ENCODE measurements at regions not wholly inside any gene's neighbourhood (a gene's known extent, or its start where the extent isn't known, plus 50 kb on each side); places are given as distances from the start of the nearest gene placed in this dataset.

GRCh38 chr1:232211149-232211548, 418.8 kb downstream of the SIPA1L2 start:
- CTCF ChIA-PET, result no interaction called here
- H3K27me3 Mint-ChIP-seq, result peaks cover 4% of the 10 kb centered on the region
- no peak for ATAC-seq (ENCODE audit: poor library complexity)

GRCh38 chr1:232209357-232209756, 420.6 kb downstream of the SIPA1L2 start:
- H3K27me3 ChIP-seq (ENCODE audit: control insufficient read depth in 1 of 2, insufficient read depth in 2 of 2, low read length in 2 of 2), result no peaks in the 10 kb centered on the region
- H3K4me1 Mint-ChIP-seq (ENCODE audit: low read depth), result no peaks in the 10 kb centered on the region
- ATAC-seq (ENCODE audit: poor library complexity) (no peak), DNase-seq (no peak)
- H3K36me3 ChIP-seq (ENCODE audit: insufficient read depth, low read length), result no peaks in the 10 kb centered on the region
- no peak overlapping the region for H3K4me3 ChIP-seq (ENCODE audit: low read length)
- H3K4me3 Mint-ChIP-seq, result no peak overlapping the region
- peaks cover 4% of the 10 kb centered on the region for H3K27me3 Mint-ChIP-seq
- no peaks in the 10 kb centered on the region for H3K9me3 Mint-ChIP-seq
- H3K27ac ChIP-seq (ENCODE audit: low read depth in 1 of 2, low read length in 2 of 2), result no peak overlapping the region
- no peak for TF ChIP-seq CTCF (IDR thresholded peaks at IDR 0.05)
- no peaks in the 10 kb centered on the region for H3K4me1 ChIP-seq (ENCODE audit: insufficient read depth, low read length)
- no peak overlapping the region for H3K27ac Mint-ChIP-seq
- CTCF ChIA-PET, result no interaction called here
- POLR2A ChIA-PET, result interaction anchor here (0.6 kb wide), 1 partner anchor 17 kb away, joined by 3 read pairs; no protein-coding TSS in a partner anchor
- intact Hi-C loops (cut with DNase I, micrococcal nuclease), result no loop called here
- no peaks in the 10 kb centered on the region for H3K9me3 ChIP-seq (ENCODE audit: control insufficient read depth in 1 of 2, insufficient read depth in 1 of 2, low read length in 2 of 2)
- H3K36me3 Mint-ChIP-seq (ENCODE audit: low read depth), result no peaks in the 10 kb centered on the region

More at GRCh38 chr1:232211149-232211548, 418.8 kb downstream of the SIPA1L2 start:
- no peak for DNase-seq
- no peak overlapping the region for H3K27ac ChIP-seq (ENCODE audit: low read depth in 1 of 2, low read length in 2 of 2)
- H3K9me3 Mint-ChIP-seq, result no peaks in the 10 kb centered on the region
- no peak overlapping the region for H3K4me3 ChIP-seq (ENCODE audit: low read length)
- H3K27me3 ChIP-seq (ENCODE audit: control insufficient read depth in 1 of 2, insufficient read depth in 2 of 2, low read length in 2 of 2), result no peaks in the 10 kb centered on the region
- TF ChIP-seq CTCF (IDR thresholded peaks at IDR 0.05), result no peak
- no peaks in the 10 kb centered on the region for H3K4me1 Mint-ChIP-seq (ENCODE audit: low read depth)
- POLR2A ChIA-PET, result no interaction called here
- no peaks in the 10 kb centered on the region for H3K9me3 ChIP-seq (ENCODE audit: control insufficient read depth in 1 of 2, insufficient read depth in 1 of 2, low read length in 2 of 2)
- H3K27ac Mint-ChIP-seq, result no peak overlapping the region
- no peaks in the 10 kb centered on the region for H3K36me3 Mint-ChIP-seq (ENCODE audit: low read depth)
- H3K36me3 ChIP-seq (ENCODE audit: insufficient read depth, low read length), result no peaks in the 10 kb centered on the region
- no peaks in the 10 kb centered on the region for H3K4me1 ChIP-seq (ENCODE audit: insufficient read depth, low read length)
- H3K4me3 Mint-ChIP-seq, result no peak overlapping the region
- intact Hi-C loops (cut with DNase I, micrococcal nuclease), result no loop called here

GRCh38 chr1:232207073-232207866, 422.7 kb downstream of the SIPA1L2 start:
- no peak for TF ChIP-seq CTCF (IDR thresholded peaks at IDR 0.05)
- DNase-seq (no peak), ATAC-seq (ENCODE audit: poor library complexity) (no peak)
- Mint-ChIP-seq H3K9me3 (peaks cover 4% of the 10 kb centered on the region), H3K4me1 (ENCODE audit: low read depth) (no peaks in the 10 kb centered on the region), H3K4me3 (no peak overlapping the region), H3K27ac (no peak overlapping the region), H3K36me3 (ENCODE audit: low read depth) (no peaks in the 10 kb centered on the region), H3K27me3 (peaks cover 4% of the 10 kb centered on the region)
- Histone ChIP-seq H3K4me3 (ENCODE audit: low read length) (no peak overlapping the region), H3K27me3 (ENCODE audit: control insufficient read depth in 1 of 2, insufficient read depth in 2 of 2, low read length in 2 of 2) (no peaks in the 10 kb centered on the region), H3K9me3 (ENCODE audit: control insufficient read depth in 1 of 2, insufficient read depth in 1 of 2, low read length in 2 of 2) (no peaks in the 10 kb centered on the region), H3K36me3 (ENCODE audit: insufficient read depth, low read length) (no peaks in the 10 kb centered on the region), H3K27ac (ENCODE audit: low read depth in 1 of 2, low read length in 2 of 2) (no peak overlapping the region), H3K4me1 (ENCODE audit: insufficient read depth, low read length) (no peaks in the 10 kb centered on the region)
- POLR2A ChIA-PET, result no interaction called here
- CTCF ChIA-PET, result no interaction called here
- intact Hi-C loops (cut with DNase I, micrococcal nuclease), result no loop called here
